ENCODE measurements at regions not wholly inside any gene's neighbourhood (a gene's known extent, or its start where the extent isn't known, plus 50 kb on each side); places are given as distances from the start of the nearest gene placed in this dataset.

GRCh38 chr5:30933599-30933998, 259.9 kb upstream of the CDH6 start:
- no peak overlapping the region for H3K27ac ChIP-seq
- no peaks in the 10 kb centered on the region for H3K4me1 ChIP-seq
- no peak overlapping the region for H3K4me3 ChIP-seq
- WGBS, result 80% methylated on average over 4 of the region's 4 CpGs
- H3K9me3 ChIP-seq, result no peaks in the 10 kb centered on the region
- DNase-seq (ENCODE audit: low spot score in 2 of 2), result no peak
- H3K36me3 ChIP-seq, result no peaks in the 10 kb centered on the region
- H3K27me3 ChIP-seq, result no peaks in the 10 kb centered on the region
- no peak for TF ChIP-seq POLR2A (IDR thresholded peaks at IDR 0.05)
- TF ChIP-seq POLR2AphosphoS5 (IDR thresholded peaks at IDR 0.05), result no peak

GRCh38 chr5:30932273-30933017, 261.0 kb upstream of the CDH6 start:
- no peak for TF ChIP-seq POLR2A (IDR thresholded peaks at IDR 0.05)
- TF ChIP-seq CTCF (IDR thresholded peaks at IDR 0.05), result no peak
- TF ChIP-seq POLR2AphosphoS5 (IDR thresholded peaks at IDR 0.05), result no peak
- TF ChIP-seq EP300 (IDR thresholded peaks at IDR 0.05), result no peak
- Histone ChIP-seq H3K4me3 (no peak overlapping the region), H3K9me3 (no peaks in the 10 kb centered on the region), H3K27me3 (no peaks in the 10 kb centered on the region), H3K4me1 (no peaks in the 10 kb centered on the region), H3K36me3 (no peaks in the 10 kb centered on the region), H3K27ac (no peak overlapping the region)
- no peak for DNase-seq (ENCODE audit: low spot score in 2 of 2)
- 71% methylated on average over 4 of the region's 4 CpGs for WGBS

- Histone ChIP-seq H3K4me1 (no peaks in the 10 kb centered on the region), H3K9me3 (no peaks in the 10 kb centered on the region), H3K36me3 (no peaks in the 10 kb centered on the region), H3K4me3 (no peak overlapping the region), H3K27ac (no peak overlapping the region), H3K27me3 (no peaks in the 10 kb centered on the region)
- 61% methylated on average over 2 of the region's 2 CpGs for WGBS
- no peak for DNase-seq (ENCODE audit: low spot score in 2 of 2)
- no peak for TF ChIP-seq POLR2A (IDR thresholded peaks at IDR 0.05)
- TF ChIP-seq EP300 (IDR thresholded peaks at IDR 0.05), result no peak
- no peak for TF ChIP-seq CTCF (IDR thresholded peaks at IDR 0.05)
- no peak for TF ChIP-seq POLR2AphosphoS5 (IDR thresholded peaks at IDR 0.05)
Measured at GRCh38 chr5:30930736-30931135, 262.8 kb upstream of the CDH6 start.

GRCh38 chr5:30928956-30929355, 264.5 kb upstream of the CDH6 start:
- H3K4me1 ChIP-seq, result no peaks in the 10 kb centered on the region
- H3K27ac ChIP-seq, result no peak overlapping the region
- TF ChIP-seq CTCF (IDR thresholded peaks at IDR 0.05) (no peak), EP300 (IDR thresholded peaks at IDR 0.05) (no peak), POLR2AphosphoS5 (IDR thresholded peaks at IDR 0.05) (no peak), POLR2A (IDR thresholded peaks at IDR 0.05) (no peak)
- H3K36me3 ChIP-seq, result no peaks in the 10 kb centered on the region
- no peaks in the 10 kb centered on the region for H3K27me3 ChIP-seq
- no peak for DNase-seq (ENCODE audit: low spot score in 2 of 2)
- H3K9me3 ChIP-seq, result no peaks in the 10 kb centered on the region
- no peak overlapping the region for H3K4me3 ChIP-seq

- Histone ChIP-seq H3K9me3 (no peaks in the 10 kb centered on the region), H3K27ac (no peak overlapping the region), H3K36me3 (no peaks in the 10 kb centered on the region), H3K4me1 (no peaks in the 10 kb centered on the region), H3K27me3 (no peaks in the 10 kb centered on the region), H3K4me3 (no peak overlapping the region)
- no peak for DNase-seq (ENCODE audit: low spot score in 2 of 2)
- WGBS, result 74% methylated on average over 3 of the region's 3 CpGs
- TF ChIP-seq EP300 (IDR thresholded peaks at IDR 0.05) (no peak), POLR2A (IDR thresholded peaks at IDR 0.05) (no peak), CTCF (IDR thresholded peaks at IDR 0.05) (no peak), POLR2AphosphoS5 (IDR thresholded peaks at IDR 0.05) (no peak)
Measured at GRCh38 chr5:30926218-30926617, 267.3 kb upstream of the CDH6 start.

GRCh38 chr5:30921388-30921787, 272.1 kb upstream of the CDH6 start:
- H3K27ac ChIP-seq, result no peak overlapping the region
- no peaks in the 10 kb centered on the region for H3K27me3 ChIP-seq
- H3K36me3 ChIP-seq, result no peaks in the 10 kb centered on the region
- WGBS, result 87% methylated on average over 5 of the region's 5 CpGs
- DNase-seq (ENCODE audit: low spot score in 2 of 2), result no peak
- H3K9me3 ChIP-seq, result no peaks in the 10 kb centered on the region
- no peak overlapping the region for H3K4me3 ChIP-seq
- no peak for TF ChIP-seq CTCF (IDR thresholded peaks at IDR 0.05)
- no peak for TF ChIP-seq POLR2AphosphoS5 (IDR thresholded peaks at IDR 0.05)
- TF ChIP-seq POLR2A (IDR thresholded peaks at IDR 0.05), result no peak
- TF ChIP-seq EP300 (IDR thresholded peaks at IDR 0.05), result no peak
- H3K4me1 ChIP-seq, result no peaks in the 10 kb centered on the region
